HG03565 (cell line): ENCODE measurements at regions not wholly inside any gene's neighbourhood (a gene's known extent, or its start where the extent isn't known, plus 50 kb on each side); places are given as distances from the start of the nearest gene placed in this dataset.
A peak's percentile ranks its signal among the peaks of the same experiment; 100 is the strongest.

Source experiments
- ATAC-seq: cut with Tn5 transposase; IDR thresholded peaks from one replicate; pipeline ENCODE4 v1.9.1; 2021; ENCODE audit warnings: mild to moderate bottlenecking, moderate library complexity; ENCODE audit not compliant: unreplicated experiment

- no peak for ATAC-seq
Measured at GRCh38 chr11:27216270-27217149, 146.5 kb downstream of the CCDC34 start.

- ATAC-seq = no peak
Measured at GRCh38 chr11:27215471-27216269, 147.3 kb downstream of the CCDC34 start.

GRCh38 chr11:27214713-27215112, 148.3 kb downstream of the CCDC34 start:
- no peak for ATAC-seq

- no peak for ATAC-seq
Measured at GRCh38 chr11:27213232-27213660, 149.8 kb downstream of the CCDC34 start.

- ATAC-seq = no peak
Measured at GRCh38 chr11:27212248-27212780, 150.7 kb downstream of the CCDC34 start.

GRCh38 chr11:27211370-27212127, 151.5 kb downstream of the CCDC34 start:
- ATAC-seq = no peak

GRCh38 chr11:27210531-27210930, 152.5 kb downstream of the CCDC34 start:
- no peak for ATAC-seq

- ATAC-seq = peak; percentile 69
Measured at GRCh38 chr11:27209562-27210005, 153.4 kb downstream of the CCDC34 start.

- no peak for ATAC-seq
Measured at GRCh38 chr11:27208846-27209245, 154.2 kb downstream of the CCDC34 start.

GRCh38 chr11:27207025-27207650, 155.9 kb downstream of the CCDC34 start:
- ATAC-seq = no peak

GRCh38 chr11:27205779-27206570, 157.0 kb downstream of the CCDC34 start:
- ATAC-seq = no peak

- no peak for ATAC-seq
Measured at GRCh38 chr11:27205250-27205649, 157.8 kb downstream of the CCDC34 start.

- ATAC-seq = peak; percentile 40
Measured at GRCh38 chr11:27204529-27204928, 158.5 kb downstream of the CCDC34 start.

GRCh38 chr11:27203077-27203647, 159.9 kb downstream of the CCDC34 start:
- no peak for ATAC-seq

GRCh38 chr11:27201454-27202302, 161.1 kb downstream of the BBOX1 start:
- no peak for ATAC-seq

GRCh38 chr11:27200779-27201453, 160.3 kb downstream of the BBOX1 start:
- no peak for ATAC-seq

- no peak for ATAC-seq
Measured at GRCh38 chr11:27196203-27196897, 155.7 kb downstream of the BBOX1 start.
